ENCODE measurements at regions not wholly inside any gene's neighbourhood (a gene's known extent, or its start where the extent isn't known, plus 50 kb on each side); places are given as distances from the start of the nearest gene placed in this dataset.
"Not testable (repeated sequence)": the region's sequence is repeated elsewhere in the genome, so short reads cannot be mapped to it uniquely, and the experiment has no call there.

GRCh38 chr7:112540839-112541577, 60.2 kb downstream of the LSMEM1 start:
- Histone ChIP-seq H3K9me3 (peaks cover 0 to 9% (median 0%) of the 10 kb centered on the region in 12 donors), H3K36me3 (no peaks in the 10 kb centered on the region), H3K27ac (no peak overlapping the region), H3K27me3 (no peaks in the 10 kb centered on the region), H3K4me3 (no peak overlapping the region), H3K4me1 (peaks cover 0 to 12% (median 0%) of the 10 kb centered on the region in 12 donors)
- intact Hi-C loops (cut with DNase I), result loop anchor here in 2 of 10 donors (10.0 kb wide), 2 partner anchors 354 to 574 kb away; partner anchors contain the start of gene SMIM30 (in 1 of the 2)
- ATAC-seq (no peak), DNase-seq (no peak)
- TF ChIP-seq CTCF (IDR thresholded peaks at IDR 0.05) (no peak), POLR2A (IDR thresholded peaks at IDR 0.05) (no peak)
- WGBS, 4 donors, result 91 to 94% (median 93%) methylated on average over 6 of the region's 6 CpGs

GRCh38 chr7:112546723-112547513, 66.1 kb downstream of the LSMEM1 start:
- H3K4me3 ChIP-seq, result no peak overlapping the region
- H3K4me1 ChIP-seq, result no peaks in the 10 kb centered on the region
- intact Hi-C loops (cut with DNase I), result loop anchor here in 3 of 10 donors (5.0 to 10.0 kb wide), 3 partner anchors 348 to 875 kb away; partner anchors contain the start of gene SMIM30 (in 1 of the 3)
- no peak for ATAC-seq
- H3K36me3 ChIP-seq, result no peaks in the 10 kb centered on the region
- no peaks in the 10 kb centered on the region for H3K27me3 ChIP-seq
- peaks cover 0 to 5% (median 0%) of the 10 kb centered on the region in 12 donors for H3K9me3 ChIP-seq
- DNase-seq, result peak in 1 of 5 donors; percentile 42
- 84 to 91% (median 88%) methylated on average over 21 to 25 of the region's 25 CpGs for WGBS, 4 donors
- TF ChIP-seq POLR2A (IDR thresholded peaks at IDR 0.05), result no peak
- H3K27ac ChIP-seq, result no peak overlapping the region

GRCh38 chr7:112547916-112548315, 67.1 kb downstream of the LSMEM1 start:
- Histone ChIP-seq H3K27me3 (no peaks in the 10 kb centered on the region), H3K4me1 (no peaks in the 10 kb centered on the region), H3K9me3 (no peaks in the 10 kb centered on the region), H3K4me3 (no peak overlapping the region), H3K27ac (no peak overlapping the region), H3K36me3 (no peaks in the 10 kb centered on the region)
- ATAC-seq (no peak), DNase-seq (no peak)
- 67 to 77% (median 71%) methylated on average over 2 of the region's 2 CpGs for WGBS, 4 donors
- intact Hi-C loops (cut with DNase I), result loop anchor here in 3 of 10 donors (5.0 to 10.0 kb wide), 3 partner anchors 347 to 874 kb away; partner anchors contain the start of gene SMIM30 (in 1 of the 3)
- TF ChIP-seq POLR2A (IDR thresholded peaks at IDR 0.05) (no peak), CTCF (IDR thresholded peaks at IDR 0.05) (no peak)

GRCh38 chr7:112550468-112551060, 69.8 kb downstream of the LSMEM1 start:
- H3K4me3 ChIP-seq, result no peak overlapping the region
- H3K4me1 ChIP-seq, result no peaks in the 10 kb centered on the region
- DNase-seq, result no peak
- ATAC-seq, result peak; percentile 37 to 77 (median 56)
- no peak overlapping the region for H3K27ac ChIP-seq
- H3K27me3 ChIP-seq, result no peaks in the 10 kb centered on the region
- WGBS, 4 donors, result 16 to 30% (median 18%) methylated on average over 2 of the region's 2 CpGs
- intact Hi-C loops (cut with DNase I), result loop anchor here (1.0 to 10.0 kb wide), 11 partner anchors 124 to 1154 kb away; no protein-coding TSS in a partner anchor
- no peaks in the 10 kb centered on the region for H3K9me3 ChIP-seq
- peak; percentile 76 to 96 (median 90) for TF ChIP-seq CTCF (IDR thresholded peaks at IDR 0.05)
- TF ChIP-seq POLR2A (IDR thresholded peaks at IDR 0.05), result no peak
- H3K36me3 ChIP-seq, result no peaks in the 10 kb centered on the region

- H3K9me3 ChIP-seq, H3K4me1 ChIP-seq, H3K27me3 ChIP-seq, H3K36me3 ChIP-seq, DNase-seq, ATAC-seq, H3K27ac ChIP-seq, H3K4me3 ChIP-seq: not testable (repeated sequence)
- WGBS, 4 donors, result 92 to 97% (median 96%) methylated on average over 13 to 18 of the region's 30 CpGs; no CpG with 5 or more reads in 1 of the 4 donors
- intact Hi-C loops (cut with DNase I), result loop anchor here (2.0 to 10.0 kb wide), 10 partner anchors 123 to 1153 kb away; no protein-coding TSS in a partner anchor
Observed at GRCh38 chr7:112551521-112551920, 70.7 kb downstream of the LSMEM1 start.

Data from heart left ventricle (tissue), 16 donors.